CD4-positive, alpha-beta T cell treated with Interleukin-21 for 1 hour (primary cell): ENCODE measurements at regions not wholly inside any gene's neighbourhood (a gene's known extent, or its start where the extent isn't known, plus 50 kb on each side); places are given as distances from the start of the nearest gene placed in this dataset.
"Not testable (repeated sequence)": the region's sequence is repeated elsewhere in the genome, so short reads cannot be mapped to it uniquely, and the experiment has no call there.

ENCODE experiments used
- DNase-seq: peaks from one replicate; pipeline ENCODE4 v3.0.0-alpha.2; 2020

- no peak for DNase-seq
Observed at GRCh38 chr11:25775603-25776002, 556.3 kb upstream of the ANO3 start.

GRCh38 chr11:25776238-25776637, 555.7 kb upstream of the ANO3 start:
- no peak for DNase-seq

- no peak for DNase-seq
Observed at GRCh38 chr11:25777343-25777742, 554.6 kb upstream of the ANO3 start.

- no peak for DNase-seq
Observed at GRCh38 chr11:25779033-25779432, 552.9 kb upstream of the ANO3 start.

- DNase-seq: no peak
Observed at GRCh38 chr11:25787416-25787815, 544.5 kb upstream of the ANO3 start.

- DNase-seq: no peak
Observed at GRCh38 chr11:25790396-25790795, 541.5 kb upstream of the ANO3 start.

GRCh38 chr11:25793637-25794036, 538.3 kb upstream of the ANO3 start:
- DNase-seq: no peak

GRCh38 chr11:25794804-25795203, 537.1 kb upstream of the ANO3 start:
- no peak for DNase-seq

- DNase-seq: no peak
Observed at GRCh38 chr11:25816411-25816810, 515.5 kb upstream of the ANO3 start.

- no peak for DNase-seq
Observed at GRCh38 chr11:25824688-25825087, 507.2 kb upstream of the ANO3 start.

- not testable (repeated sequence) for DNase-seq
Observed at GRCh38 chr11:25831485-25831884, 500.4 kb upstream of the ANO3 start.

GRCh38 chr11:25838918-25839625, 492.9 kb upstream of the ANO3 start:
- no peak for DNase-seq

- no peak for DNase-seq
Observed at GRCh38 chr11:25844811-25845210, 487.1 kb upstream of the ANO3 start.

GRCh38 chr11:25855916-25856315, 476.0 kb upstream of the ANO3 start:
- no peak for DNase-seq

- DNase-seq: no peak
Observed at GRCh38 chr11:25859776-25860175, 472.2 kb upstream of the ANO3 start.

GRCh38 chr11:25860677-25861450, 471.1 kb upstream of the ANO3 start:
- DNase-seq: no peak

- DNase-seq: no peak
Observed at GRCh38 chr11:25862159-25862558, 469.8 kb upstream of the ANO3 start.

- no peak for DNase-seq
Observed at GRCh38 chr11:25863986-25864385, 467.9 kb upstream of the ANO3 start.

GRCh38 chr11:25876456-25876965, 455.4 kb upstream of the ANO3 start:
- no peak for DNase-seq

- no peak for DNase-seq
Observed at GRCh38 chr11:25886036-25886435, 445.9 kb upstream of the ANO3 start.

- DNase-seq: no peak
Observed at GRCh38 chr11:25890626-25891260, 441.2 kb upstream of the ANO3 start.

GRCh38 chr11:25891960-25892359, 440.0 kb upstream of the ANO3 start:
- no peak for DNase-seq

GRCh38 chr11:25899617-25900160, 432.2 kb upstream of the ANO3 start:
- no peak for DNase-seq

- DNase-seq: no peak
Observed at GRCh38 chr11:25900814-25901213, 431.1 kb upstream of the ANO3 start.
